ENCODE measurements at regions not wholly inside any gene's neighbourhood (a gene's known extent, or its start where the extent isn't known, plus 50 kb on each side); places are given as distances from the start of the nearest gene placed in this dataset.
"Not testable (repeated sequence)": the region's sequence is repeated elsewhere in the genome, so short reads cannot be mapped to it uniquely, and the experiment has no call there.

- ATAC-seq (ENCODE audit: low read depth in 2 of 2) (no peak), DNase-seq (no peak)
- H3K4me3 Mint-ChIP-seq: no peak overlapping the region
- no peak overlapping the region for H3K27ac Mint-ChIP-seq
- H3K9me3 Mint-ChIP-seq: peaks cover 4 to 13% (median 10%) of the 10 kb centered on the region in 7 donors
- H3K36me3 Mint-ChIP-seq: no peaks in the 10 kb centered on the region
- no peaks in the 10 kb centered on the region for H3K27me3 Mint-ChIP-seq
- H3K4me1 Mint-ChIP-seq: no peaks in the 10 kb centered on the region
Measured at GRCh38 chr12:60710246-60710645, 1114.4 kb downstream of the SLC16A7 start.

DNA sequence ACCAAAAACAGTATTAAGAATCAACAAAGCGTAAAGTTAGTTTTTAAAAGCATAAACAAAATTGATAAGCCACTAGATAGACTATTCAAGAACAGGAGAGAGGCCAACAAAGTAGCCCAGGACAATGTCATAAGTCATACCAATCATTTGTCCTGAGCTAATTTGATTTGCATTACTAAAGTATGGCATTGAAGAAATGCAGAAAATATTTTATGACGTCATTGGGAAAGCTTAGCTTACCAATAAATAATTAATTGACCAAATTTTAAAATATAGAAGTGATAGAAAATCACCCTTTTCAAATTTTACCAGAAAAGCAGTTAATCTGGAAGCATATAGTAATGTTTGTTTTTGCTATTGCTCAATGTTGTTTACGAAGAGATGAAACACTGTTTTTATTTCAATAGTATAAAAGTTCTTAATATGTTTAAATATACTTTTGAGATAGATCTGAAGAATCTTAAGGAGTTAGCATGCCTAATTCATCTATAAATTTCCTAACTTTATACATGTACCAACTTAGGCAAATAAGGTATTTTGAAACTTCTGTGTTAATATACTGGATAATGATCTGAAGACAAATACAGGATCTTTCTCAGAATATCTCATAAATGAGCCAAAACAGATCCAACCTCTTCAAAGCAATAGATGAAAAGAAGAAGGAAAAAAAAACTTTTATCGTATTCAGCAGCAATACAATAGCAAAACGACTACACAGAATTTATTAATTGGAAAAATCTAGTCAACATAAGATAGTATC lies 1118.5 kb downstream of the SLC16A7 start:
- Mint-ChIP-seq H3K4me3 (no peak overlapping the region), H3K4me1 (no peaks in the 10 kb centered on the region), H3K27me3 (no peaks in the 10 kb centered on the region), H3K27ac (no peak overlapping the region), H3K9me3 (peaks cover 1 to 10% (median 5%) of the 10 kb centered on the region in 7 donors), H3K36me3 (no peaks in the 10 kb centered on the region)
- no peak for ATAC-seq (ENCODE audit: low read depth in 2 of 2)
- DNase-seq: no peak

- H3K4me1 Mint-ChIP-seq: no peaks in the 10 kb centered on the region
- no peak for DNase-seq
- H3K9me3 Mint-ChIP-seq: peaks cover 0 to 12% (median 4%) of the 10 kb centered on the region in 7 donors
- no peak overlapping the region for H3K27ac Mint-ChIP-seq
- no peak overlapping the region for H3K4me3 Mint-ChIP-seq
- no peaks in the 10 kb centered on the region for H3K36me3 Mint-ChIP-seq
- ATAC-seq (ENCODE audit: low read depth in 2 of 2): no peak
- no peaks in the 10 kb centered on the region for H3K27me3 Mint-ChIP-seq
Measured at GRCh38 chr12:60724475-60724874, 1128.6 kb downstream of the SLC16A7 start.

DNA sequence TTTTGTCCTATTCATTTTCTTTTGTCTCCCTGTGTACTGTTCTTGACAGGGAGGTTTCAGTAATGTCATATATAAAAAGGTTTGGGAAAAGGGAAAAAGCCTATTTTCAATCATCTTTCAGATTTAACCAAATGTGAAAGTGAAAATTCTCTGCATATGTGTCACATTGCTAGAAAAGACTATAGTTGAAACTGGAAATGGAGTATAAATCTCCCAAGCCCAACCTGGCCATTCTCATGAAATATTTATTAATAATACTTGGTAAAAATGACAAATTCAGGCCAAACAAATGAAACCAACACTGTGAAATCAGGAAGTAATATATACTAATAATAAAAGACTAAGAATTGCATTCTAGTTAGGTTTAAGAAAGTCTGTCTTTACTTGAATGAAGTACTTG lies 1129.2 kb downstream of the SLC16A7 start:
- Mint-ChIP-seq H3K27me3 (no peaks in the 10 kb centered on the region), H3K4me1 (no peaks in the 10 kb centered on the region), H3K9me3 (peaks cover 0 to 12% (median 4%) of the 10 kb centered on the region in 7 donors), H3K27ac (no peak overlapping the region), H3K4me3 (no peak overlapping the region), H3K36me3 (no peaks in the 10 kb centered on the region)
- ATAC-seq (ENCODE audit: low read depth in 2 of 2) (no peak), DNase-seq (no peak)

- no peak overlapping the region for H3K27ac Mint-ChIP-seq
- no peak for DNase-seq
- no peak overlapping the region for H3K4me3 Mint-ChIP-seq
- peaks cover 2 to 20% (median 11%) of the 10 kb centered on the region in 7 donors for H3K9me3 Mint-ChIP-seq
- no peaks in the 10 kb centered on the region for H3K4me1 Mint-ChIP-seq
- no peak for ATAC-seq (ENCODE audit: low read depth in 2 of 2)
- H3K36me3 Mint-ChIP-seq: no peaks in the 10 kb centered on the region
- H3K27me3 Mint-ChIP-seq: no peaks in the 10 kb centered on the region
Measured at GRCh38 chr12:60752589-60752988, 1156.8 kb downstream of the SLC16A7 start.

DNA sequence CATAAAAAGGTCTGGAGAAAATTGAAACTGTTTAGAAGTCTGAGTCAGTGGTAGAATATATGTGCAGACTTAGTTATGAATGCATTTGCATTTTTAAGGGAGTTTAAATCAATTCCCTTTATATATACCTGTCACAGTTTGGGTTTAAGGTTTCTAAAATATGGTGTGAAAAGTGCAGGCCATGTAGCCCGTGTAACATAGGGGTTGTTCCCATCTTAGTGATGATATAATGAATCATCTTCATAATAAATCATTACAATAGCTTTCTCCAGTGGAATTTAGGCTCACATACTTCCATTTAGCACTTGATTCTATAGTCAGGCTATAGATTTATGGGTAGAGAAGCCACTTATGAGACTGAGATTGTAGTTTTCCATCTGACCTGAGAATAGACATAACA lies 1162.4 kb downstream of the SLC16A7 start:
- Mint-ChIP-seq H3K4me1 (no peaks in the 10 kb centered on the region), H3K27ac (no peak overlapping the region), H3K36me3 (no peaks in the 10 kb centered on the region), H3K9me3 (peaks cover 0 to 16% (median 5%) of the 10 kb centered on the region in 7 donors), H3K4me3 (no peak overlapping the region), H3K27me3 (no peaks in the 10 kb centered on the region)
- no peak for DNase-seq
- no peak for ATAC-seq (ENCODE audit: low read depth in 2 of 2)

DNA sequence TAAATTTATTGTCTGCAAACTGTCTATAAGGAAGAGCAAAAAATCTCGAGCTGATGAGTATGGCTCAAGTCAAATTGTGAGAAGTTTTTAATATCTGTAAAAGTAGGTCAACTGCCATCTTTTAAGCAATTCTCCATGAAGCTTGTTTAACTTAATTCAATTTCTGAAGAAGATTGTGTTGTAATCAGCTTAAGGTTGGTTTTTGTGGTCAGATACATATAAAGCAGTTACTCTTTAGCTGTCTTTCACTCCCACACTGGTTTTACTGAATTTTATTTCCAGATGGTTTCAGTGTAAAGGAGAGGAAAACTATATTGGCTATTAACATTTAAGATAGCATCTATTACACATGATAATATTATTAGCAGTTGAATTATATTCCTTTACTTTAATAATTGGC lies 1165.1 kb downstream of the SLC16A7 start:
- Mint-ChIP-seq H3K4me1 (no peaks in the 10 kb centered on the region), H3K36me3 (no peaks in the 10 kb centered on the region), H3K9me3 (peaks cover 0 to 13% (median 7%) of the 10 kb centered on the region in 7 donors), H3K4me3 (no peak overlapping the region), H3K27ac (no peak overlapping the region), H3K27me3 (no peaks in the 10 kb centered on the region)
- DNase-seq (no peak), ATAC-seq (ENCODE audit: low read depth in 2 of 2) (no peak)

GRCh38 chr12:60801166-60801565 lies 1205.3 kb downstream of the SLC16A7 start:
- not testable (repeated sequence) for H3K36me3 Mint-ChIP-seq; H3K27ac Mint-ChIP-seq; DNase-seq; H3K4me3 Mint-ChIP-seq; H3K27me3 Mint-ChIP-seq; ATAC-seq (ENCODE audit: low read depth in 2 of 2); H3K4me1 Mint-ChIP-seq
- peaks cover 0 to 12% (median 6%) of the 10 kb centered on the region in 7 donors for H3K9me3 Mint-ChIP-seq

GRCh38 chr12:60803147-60803546 lies 1207.3 kb downstream of the SLC16A7 start:
- Mint-ChIP-seq H3K9me3 (peaks cover 0 to 17% (median 6%) of the 10 kb centered on the region in 7 donors), H3K36me3 (no peaks in the 10 kb centered on the region), H3K4me3 (no peak overlapping the region), H3K27me3 (no peaks in the 10 kb centered on the region), H3K4me1 (no peaks in the 10 kb centered on the region), H3K27ac (no peak overlapping the region)
- DNase-seq: no peak
- ATAC-seq (ENCODE audit: low read depth in 2 of 2): no peak

DNA sequence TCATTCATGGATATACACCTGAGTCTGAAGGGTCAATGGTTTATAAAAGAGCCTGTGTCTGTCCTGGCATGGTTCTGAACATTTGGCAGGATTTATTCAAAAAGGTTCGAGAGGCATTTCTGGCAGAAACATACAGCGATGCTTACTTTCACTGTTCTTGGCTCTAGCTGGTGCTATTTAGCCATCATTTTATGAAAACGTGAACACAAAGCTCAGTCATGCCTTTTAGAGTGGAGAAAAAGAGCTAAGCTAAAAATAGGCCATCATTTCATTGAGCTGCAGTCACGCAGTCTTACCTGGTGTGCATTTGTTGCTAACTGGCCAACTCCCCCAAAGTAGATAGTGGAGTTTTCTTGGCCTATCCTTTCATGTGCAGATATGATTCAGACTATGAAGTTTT lies 1209.5 kb downstream of the SLC16A7 start:
- no peak overlapping the region for H3K4me3 Mint-ChIP-seq
- H3K9me3 Mint-ChIP-seq: peaks cover 0 to 17% (median 6%) of the 10 kb centered on the region in 7 donors
- H3K27ac Mint-ChIP-seq: no peak overlapping the region
- no peaks in the 10 kb centered on the region for H3K4me1 Mint-ChIP-seq
- DNase-seq (no peak), ATAC-seq (ENCODE audit: low read depth in 2 of 2) (no peak)
- no peaks in the 10 kb centered on the region for H3K36me3 Mint-ChIP-seq
- no peaks in the 10 kb centered on the region for H3K27me3 Mint-ChIP-seq

GRCh38 chr12:60819794-60820193 lies 1224.0 kb downstream of the SLC16A7 start:
- DNase-seq: no peak
- H3K4me3 Mint-ChIP-seq: no peak overlapping the region
- peaks cover 2 to 14% (median 5%) of the 10 kb centered on the region in 7 donors for H3K9me3 Mint-ChIP-seq
- ATAC-seq (ENCODE audit: low read depth in 2 of 2): no peak
- H3K27ac Mint-ChIP-seq: no peak overlapping the region
- no peaks in the 10 kb centered on the region for H3K36me3 Mint-ChIP-seq
- no peaks in the 10 kb centered on the region for H3K27me3 Mint-ChIP-seq
- no peaks in the 10 kb centered on the region for H3K4me1 Mint-ChIP-seq

DNA sequence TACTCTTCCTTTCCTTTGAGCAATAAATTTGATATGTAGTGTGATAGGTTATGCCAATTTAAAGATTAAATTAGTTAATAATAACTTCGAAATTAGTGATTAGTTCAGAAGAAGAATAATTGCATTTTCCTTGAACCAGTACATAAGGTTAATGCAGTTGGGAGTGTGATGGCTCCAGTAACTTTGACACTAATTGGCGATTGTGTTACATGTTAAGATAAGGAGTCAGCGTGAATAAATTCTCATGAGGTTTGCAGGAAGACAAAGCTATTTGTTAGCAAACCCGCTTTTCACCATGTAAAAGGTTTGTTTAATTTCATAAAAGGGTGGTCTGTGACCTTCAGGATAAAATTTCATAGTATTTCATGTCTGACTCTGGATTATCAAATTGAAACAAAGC lies 1226.8 kb downstream of the SLC16A7 start:
- no peaks in the 10 kb centered on the region for H3K4me1 Mint-ChIP-seq
- no peaks in the 10 kb centered on the region for H3K27me3 Mint-ChIP-seq
- H3K27ac Mint-ChIP-seq: no peak overlapping the region
- ATAC-seq (ENCODE audit: low read depth in 2 of 2): no peak
- H3K36me3 Mint-ChIP-seq: no peaks in the 10 kb centered on the region
- no peak for DNase-seq
- peaks cover 0 to 7% (median 0%) of the 10 kb centered on the region in 7 donors for H3K9me3 Mint-ChIP-seq
- H3K4me3 Mint-ChIP-seq: no peak overlapping the region

- DNase-seq: no peak
- no peaks in the 10 kb centered on the region for H3K36me3 Mint-ChIP-seq
Measured at GRCh38 chr12:60830381-60830780, 1234.6 kb downstream of the SLC16A7 start.

DNA sequence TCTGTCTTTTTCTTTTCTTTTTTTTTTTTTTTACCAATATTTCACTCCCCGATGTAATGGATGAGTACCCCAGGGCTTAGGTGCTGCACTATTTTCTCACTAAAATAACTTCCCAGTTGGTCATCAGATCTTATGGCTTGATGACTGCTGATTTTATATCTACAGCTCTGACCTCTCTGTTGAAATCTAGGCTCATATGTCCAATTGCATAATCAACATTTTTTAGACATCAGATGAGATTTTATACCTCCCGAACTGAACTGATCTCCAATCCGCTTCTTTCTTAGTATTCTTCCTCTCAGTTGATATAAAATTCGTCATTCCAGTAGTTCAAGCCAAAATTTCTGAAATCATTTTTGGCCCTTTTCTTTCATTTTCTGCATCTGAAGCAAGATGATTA lies 1236.5 kb downstream of the SLC16A7 start:
- ATAC-seq (ENCODE audit: low read depth in 2 of 2) (no peak), DNase-seq (no peak)
- Mint-ChIP-seq H3K9me3 (peaks cover 0 to 12% (median 6%) of the 10 kb centered on the region in 7 donors), H3K36me3 (no peaks in the 10 kb centered on the region), H3K4me3 (no peak overlapping the region), H3K4me1 (no peaks in the 10 kb centered on the region), H3K27me3 (no peaks in the 10 kb centered on the region), H3K27ac (no peak overlapping the region)

More at GRCh38 chr12:60830381-60830780, 1234.6 kb downstream of the SLC16A7 start:
- Mint-ChIP-seq H3K27ac (no peak overlapping the region), H3K27me3 (no peaks in the 10 kb centered on the region), H3K4me3 (no peak overlapping the region), H3K4me1 (no peaks in the 10 kb centered on the region), H3K9me3 (peaks cover 0 to 12% (median 5%) of the 10 kb centered on the region in 7 donors)
- no peak for ATAC-seq (ENCODE audit: low read depth in 2 of 2)
